Vagina (tissue), 2 donors: ENCODE measurements at regions not wholly inside any gene's neighbourhood (a gene's known extent, or its start where the extent isn't known, plus 50 kb on each side); places are given as distances from the start of the nearest gene placed in this dataset.

Experiments used
- CTCF ChIP-seq, 3 experiments: fragments of 450-650 bp in 2 of 3; fragments of 200-600 bp in 1 of 3; sonication (generic) in 1 of 3; IDR thresholded peaks; one replicate each; pipeline ENCODE4 v1.5.1; 2017 to 2019; ENCODE audit warnings: antibody characterized with exemption in 3 of 3, mild to moderate bottlenecking in 2 of 3, moderate library complexity in 2 of 3
- POLR2AphosphoS5 ChIP-seq, 2 donors: sonication (generic); formaldehyde crosslinking; IDR thresholded peaks; one replicate each; pipeline ENCODE4 v1.9.0; 2017; ENCODE audit warnings: antibody characterized with exemption in 2 of 2, mild to moderate bottlenecking in 2 of 2, low read depth in 1 of 2; ENCODE audit not compliant: insufficient read depth in 1 of 2

GRCh38 chr2:129518937-129519336 is 460.5 kb upstream of the RAB6C start:
- TF ChIP-seq POLR2AphosphoS5 (IDR thresholded peaks at IDR 0.05; ENCODE audit: insufficient read depth in 1 of 2, low read depth in 1 of 2) (no peak), CTCF (IDR thresholded peaks at IDR 0.05) (no peak)
